ENCODE measurements at regions not wholly inside any gene's neighbourhood (a gene's known extent, or its start where the extent isn't known, plus 50 kb on each side); places are given as distances from the start of the nearest gene placed in this dataset.
"Not testable (repeated sequence)": the region's sequence is repeated elsewhere in the genome, so short reads cannot be mapped to it uniquely, and the experiment has no call there.

- WGBS = 81% methylated on average over 2 of the region's 2 CpGs
- Histone ChIP-seq H3K4me1 (ENCODE audit: control insufficient read depth in 4 of 4, insufficient read depth in 4 of 4, low read length in 3 of 4) (no peaks in the 10 kb centered on the region), H3K9me3 (ENCODE audit: control insufficient read depth in 4 of 4, low read length in 3 of 4) (no peaks in the 10 kb centered on the region), H3K27ac (ENCODE audit: low read depth in 1 of 2, low read length in 2 of 2) (no peak overlapping the region), H3K36me3 (ENCODE audit: control insufficient read depth in 4 of 4, insufficient read depth in 3 of 4, low read depth in 1 of 4, low read length in 3 of 4) (no peaks in the 10 kb centered on the region), H3K9ac (ENCODE audit: low read depth in 1 of 2, low read length in 2 of 2) (no peak overlapping the region), H3K27me3 (ENCODE audit: control insufficient read depth in 4 of 4, insufficient read depth in 4 of 4, low read length in 3 of 4) (no peaks in the 10 kb centered on the region), H3K4me3 (ENCODE audit: low read depth in 1 of 3, low read length in 3 of 3) (no peak overlapping the region)
- no peak for DNase-seq (ENCODE audit: low spot score)
- TF ChIP-seq HNF4A (conservative IDR thresholded peaks at IDR 0.05) = no peak
- no peak for TF ChIP-seq GABPA (IDR thresholded peaks at IDR 0.05 in 1 of 2, conservative IDR thresholded peaks at IDR 0.05 in 1 of 2)
Observed at GRCh38 chr2:78154586-78154985, 632.4 kb upstream of the LRRTM4 start.

DNA sequence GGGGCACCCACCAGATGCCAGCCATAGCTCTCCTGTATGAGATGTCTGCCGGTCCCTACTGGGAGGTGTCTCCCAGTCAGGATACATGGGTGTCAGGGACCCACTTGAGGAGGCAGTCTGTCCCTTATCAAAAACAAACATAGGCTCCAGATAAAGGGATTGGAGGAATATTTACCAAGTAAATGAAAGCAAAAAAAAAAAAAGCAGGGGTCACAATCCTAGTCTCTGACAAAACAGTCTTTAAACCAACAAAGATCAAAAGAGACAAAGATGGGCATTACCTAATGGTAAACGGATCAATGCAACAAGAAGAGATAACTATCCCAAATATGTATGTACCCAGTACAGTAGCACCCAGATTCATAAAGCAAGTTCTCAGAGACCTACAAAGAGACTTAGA, 640.0 kb upstream of the LRRTM4 start:
- 35% methylated on average over 2 of the region's 2 CpGs for WGBS

DNA sequence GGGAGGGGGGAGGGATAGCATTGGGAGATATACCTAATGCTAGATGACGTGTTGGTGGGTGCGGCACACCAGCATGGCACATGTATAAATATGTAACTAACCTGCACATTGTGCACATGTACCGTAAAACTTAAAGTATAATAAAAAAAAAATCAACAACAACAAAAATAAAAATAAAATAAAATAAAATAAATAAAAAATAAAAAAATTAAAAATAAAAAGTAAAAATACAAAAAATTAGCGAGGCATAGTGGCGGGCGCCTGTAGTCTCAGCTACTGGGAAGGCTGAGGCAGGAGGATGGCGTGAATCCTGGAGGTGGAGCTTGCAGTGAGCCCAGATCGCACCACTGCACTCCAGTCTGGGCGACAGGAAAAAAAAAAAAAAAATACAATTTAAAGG, 650.0 kb upstream of the LRRTM4 start:
- DNase-seq (ENCODE audit: low spot score) = not testable (repeated sequence)

More for the DNA sequence above, 640.0 kb upstream of the LRRTM4 start:
- Histone ChIP-seq H3K4me3 (ENCODE audit: low read depth in 1 of 3, low read length in 3 of 3) (no peak overlapping the region), H3K27ac (ENCODE audit: low read depth in 1 of 2, low read length in 2 of 2) (no peak overlapping the region), H3K9me3 (ENCODE audit: control insufficient read depth in 4 of 4, low read length in 3 of 4) (no peaks in the 10 kb centered on the region), H3K9ac (ENCODE audit: low read depth in 1 of 2, low read length in 2 of 2) (no peak overlapping the region), H3K27me3 (ENCODE audit: control insufficient read depth in 4 of 4, insufficient read depth in 4 of 4, low read length in 3 of 4) (no peaks in the 10 kb centered on the region), H3K36me3 (ENCODE audit: control insufficient read depth in 4 of 4, insufficient read depth in 3 of 4, low read depth in 1 of 4, low read length in 3 of 4) (no peaks in the 10 kb centered on the region), H3K4me1 (ENCODE audit: control insufficient read depth in 4 of 4, insufficient read depth in 4 of 4, low read length in 3 of 4) (no peaks in the 10 kb centered on the region)
- TF ChIP-seq, protein P1, sequence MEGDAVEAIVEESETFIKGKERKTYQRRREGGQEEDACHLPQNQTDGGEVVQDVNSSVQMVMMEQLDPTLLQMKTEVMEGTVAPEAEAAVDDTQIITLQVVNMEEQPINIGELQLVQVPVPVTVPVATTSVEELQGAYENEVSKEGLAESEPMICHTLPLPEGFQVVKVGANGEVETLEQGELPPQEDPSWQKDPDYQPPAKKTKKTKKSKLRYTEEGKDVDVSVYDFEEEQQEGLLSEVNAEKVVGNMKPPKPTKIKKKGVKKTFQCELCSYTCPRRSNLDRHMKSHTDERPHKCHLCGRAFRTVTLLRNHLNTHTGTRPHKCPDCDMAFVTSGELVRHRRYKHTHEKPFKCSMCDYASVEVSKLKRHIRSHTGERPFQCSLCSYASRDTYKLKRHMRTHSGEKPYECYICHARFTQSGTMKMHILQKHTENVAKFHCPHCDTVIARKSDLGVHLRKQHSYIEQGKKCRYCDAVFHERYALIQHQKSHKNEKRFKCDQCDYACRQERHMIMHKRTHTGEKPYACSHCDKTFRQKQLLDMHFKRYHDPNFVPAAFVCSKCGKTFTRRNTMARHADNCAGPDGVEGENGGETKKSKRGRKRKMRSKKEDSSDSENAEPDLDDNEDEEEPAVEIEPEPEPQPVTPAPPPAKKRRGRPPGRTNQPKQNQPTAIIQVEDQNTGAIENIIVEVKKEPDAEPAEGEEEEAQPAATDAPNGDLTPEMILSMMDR (IDR thresholded peaks at IDR 0.05; ENCODE audit: low read depth, low read length, missing input control) = no peak
- TF ChIP-seq, protein P2, sequence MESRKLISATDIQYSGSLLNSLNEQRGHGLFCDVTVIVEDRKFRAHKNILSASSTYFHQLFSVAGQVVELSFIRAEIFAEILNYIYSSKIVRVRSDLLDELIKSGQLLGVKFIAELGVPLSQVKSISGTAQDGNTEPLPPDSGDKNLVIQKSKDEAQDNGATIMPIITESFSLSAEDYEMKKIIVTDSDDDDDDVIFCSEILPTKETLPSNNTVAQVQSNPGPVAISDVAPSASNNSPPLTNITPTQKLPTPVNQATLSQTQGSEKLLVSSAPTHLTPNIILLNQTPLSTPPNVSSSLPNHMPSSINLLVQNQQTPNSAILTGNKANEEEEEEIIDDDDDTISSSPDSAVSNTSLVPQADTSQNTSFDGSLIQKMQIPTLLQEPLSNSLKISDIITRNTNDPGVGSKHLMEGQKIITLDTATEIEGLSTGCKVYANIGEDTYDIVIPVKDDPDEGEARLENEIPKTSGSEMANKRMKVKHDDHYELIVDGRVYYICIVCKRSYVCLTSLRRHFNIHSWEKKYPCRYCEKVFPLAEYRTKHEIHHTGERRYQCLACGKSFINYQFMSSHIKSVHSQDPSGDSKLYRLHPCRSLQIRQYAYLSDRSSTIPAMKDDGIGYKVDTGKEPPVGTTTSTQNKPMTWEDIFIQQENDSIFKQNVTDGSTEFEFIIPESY (IDR thresholded peaks at IDR 0.05) = no peak
- TF ChIP-seq TAF1 (conservative IDR thresholded peaks at IDR 0.05) (no peak), EGR1 (IDR thresholded peaks at IDR 0.05; ENCODE audit: low read depth in 2 of 2) (no peak), HNF4A (conservative IDR thresholded peaks at IDR 0.05) (no peak), FOXA2 (IDR thresholded peaks at IDR 0.05) (no peak), JUND (IDR thresholded peaks at IDR 0.05) (no peak), RAD21 (IDR thresholded peaks at IDR 0.05) (no peak), RXRA (IDR thresholded peaks at IDR 0.05) (no peak), YY1 (IDR thresholded peaks at IDR 0.05) (no peak), GABPA (IDR thresholded peaks at IDR 0.05 in 1 of 2, conservative IDR thresholded peaks at IDR 0.05 in 1 of 2) (no peak), NR2F2 (IDR thresholded peaks at IDR 0.05) (no peak)
- DNase-seq (ENCODE audit: low spot score) = no peak

More for the DNA sequence above, 650.0 kb upstream of the LRRTM4 start:
- H3K36me3 ChIP-seq (ENCODE audit: control insufficient read depth in 4 of 4, insufficient read depth in 3 of 4, low read depth in 1 of 4, low read length in 3 of 4); H3K27ac ChIP-seq (ENCODE audit: low read depth in 1 of 2, low read length in 2 of 2); H3K4me1 ChIP-seq (ENCODE audit: control insufficient read depth in 4 of 4, insufficient read depth in 4 of 4, low read length in 3 of 4); H3K9ac ChIP-seq (ENCODE audit: low read depth in 1 of 2, low read length in 2 of 2); H3K27me3 ChIP-seq (ENCODE audit: control insufficient read depth in 4 of 4, insufficient read depth in 4 of 4, low read length in 3 of 4); H3K9me3 ChIP-seq (ENCODE audit: control insufficient read depth in 4 of 4, low read length in 3 of 4); H3K4me3 ChIP-seq (ENCODE audit: low read depth in 1 of 3, low read length in 3 of 3): not testable (repeated sequence)
- WGBS = 93% methylated on average over 9 of the region's 9 CpGs
